ENCODE measurements at regions not wholly inside any gene's neighbourhood (a gene's known extent, or its start where the extent isn't known, plus 50 kb on each side); places are given as distances from the start of the nearest gene placed in this dataset.

DNA sequence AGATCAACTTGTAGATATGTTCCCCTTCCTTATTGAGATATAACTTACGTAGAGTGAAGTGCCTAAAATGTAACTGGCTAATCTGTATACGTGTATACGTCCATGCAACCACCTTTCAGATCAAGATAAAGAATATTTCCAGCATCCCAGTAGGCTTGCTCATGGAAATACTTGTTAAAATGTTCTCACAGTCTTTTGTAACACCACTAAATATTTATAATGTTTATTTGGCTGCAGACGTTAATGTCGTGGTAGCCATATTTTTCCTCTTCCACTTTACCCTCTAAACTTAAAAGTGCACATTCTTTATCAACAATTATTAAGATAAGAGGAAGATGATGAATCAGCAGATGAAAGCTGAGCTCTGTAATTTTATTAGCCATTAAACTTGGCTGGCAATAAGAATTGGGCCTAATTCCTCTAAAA is 447.4 kb downstream of the AEBP2 start:
- no peak overlapping the region for H3K4me3 ChIP-seq
- DNase-seq (ENCODE audit: low read depth in 1 of 2, low spot score in 2 of 2), result no peak

DNA sequence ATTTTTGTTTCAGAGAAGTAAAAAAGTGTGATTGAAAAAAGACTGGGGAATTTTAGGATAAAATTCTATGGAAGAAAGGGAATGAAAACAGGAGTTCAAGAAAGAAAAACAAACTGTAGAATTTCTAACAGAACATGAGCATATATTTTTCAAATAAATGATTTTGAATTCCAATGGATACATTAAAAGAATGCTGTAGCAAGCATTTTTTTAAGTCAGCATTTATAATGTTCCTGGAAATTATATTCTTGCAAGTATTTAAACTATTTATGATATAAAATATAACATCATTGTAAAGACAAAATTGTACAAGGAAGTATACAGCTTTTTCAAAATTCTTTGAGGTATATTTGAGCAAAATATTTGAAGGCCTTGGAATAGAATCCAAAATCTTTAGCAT is 450.7 kb downstream of the AEBP2 start:
- no peaks in the 10 kb centered on the region for H3K27me3 ChIP-seq (replicated peaks)
- peaks cover 3% of the 10 kb centered on the region for H3K4me1 ChIP-seq (replicated peaks)
- no peaks in the 10 kb centered on the region for H3K9me3 ChIP-seq (replicated peaks)
- H3K27ac ChIP-seq, result no peak overlapping the region
- H3K36me3 ChIP-seq, result no peaks in the 10 kb centered on the region
- no peak for DNase-seq (ENCODE audit: low read depth in 1 of 2, low spot score in 2 of 2)
- H3K4me3 ChIP-seq, result no peak overlapping the region

More for the DNA sequence above, 447.4 kb downstream of the AEBP2 start:
- no peaks in the 10 kb centered on the region for H3K27me3 ChIP-seq (replicated peaks)
- H3K27ac ChIP-seq, result no peak overlapping the region
- no peaks in the 10 kb centered on the region for H3K4me1 ChIP-seq (replicated peaks)
- no peaks in the 10 kb centered on the region for H3K9me3 ChIP-seq (replicated peaks)
- no peaks in the 10 kb centered on the region for H3K36me3 ChIP-seq

DNA sequence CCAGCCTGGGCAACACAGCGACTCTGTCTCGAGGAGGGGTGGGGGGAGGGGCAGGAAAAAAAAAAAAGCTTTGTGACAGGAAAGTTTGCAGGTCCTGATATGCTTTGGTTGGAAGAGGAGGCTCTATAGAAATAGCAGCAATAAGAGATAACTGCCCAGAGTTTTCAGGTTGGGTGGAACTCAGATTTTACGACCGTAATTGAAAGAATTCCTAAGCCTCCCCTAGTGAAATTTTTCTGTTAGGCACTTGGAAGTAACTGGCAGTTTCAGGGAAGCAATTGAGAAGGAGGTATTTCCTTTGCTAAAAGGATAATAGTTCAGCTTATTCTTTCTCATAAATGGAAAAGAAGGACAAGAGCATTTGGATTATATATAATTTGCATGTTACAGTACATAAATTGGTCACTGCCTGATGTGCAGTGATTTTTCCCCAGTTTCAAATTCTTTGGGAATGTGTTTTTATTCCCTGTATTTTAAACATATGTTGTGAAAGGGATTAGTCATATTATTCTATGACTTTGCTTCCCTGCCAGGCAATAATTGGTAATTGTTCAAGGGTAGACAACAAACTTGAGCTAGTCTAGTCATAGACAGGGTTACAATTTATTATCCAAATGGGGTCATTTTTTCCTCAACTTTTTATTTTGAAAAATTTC is 452.8 kb downstream of the AEBP2 start:
- peaks cover 4% of the 10 kb centered on the region for H3K4me1 ChIP-seq (replicated peaks)
- H3K27me3 ChIP-seq (replicated peaks), result no peaks in the 10 kb centered on the region
- DNase-seq (ENCODE audit: low read depth in 1 of 2, low spot score in 2 of 2), result no peak
- no peak overlapping the region for H3K4me3 ChIP-seq
- no peaks in the 10 kb centered on the region for H3K9me3 ChIP-seq (replicated peaks)
- no peak overlapping the region for H3K27ac ChIP-seq
- no peaks in the 10 kb centered on the region for H3K36me3 ChIP-seq

DNA sequence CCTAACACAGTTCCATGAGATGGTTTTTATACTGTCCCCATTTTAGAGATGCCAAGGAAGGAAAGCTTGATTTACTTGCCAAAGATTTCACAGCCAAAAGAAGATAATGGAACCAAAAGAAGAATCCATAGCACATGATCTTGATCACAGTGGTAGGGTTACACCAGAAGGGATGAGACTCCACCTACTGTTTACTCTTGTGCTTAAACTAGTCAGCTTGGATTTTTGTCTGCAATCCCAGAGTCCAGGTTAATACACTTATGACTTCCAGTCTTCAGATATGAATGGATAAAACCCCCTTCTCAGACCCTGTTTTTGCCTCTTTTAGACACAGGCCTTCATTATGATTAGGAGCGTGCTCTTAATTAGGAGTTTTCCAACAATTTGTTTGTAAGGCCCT is 454.2 kb downstream of the AEBP2 start:
- H3K4me3 ChIP-seq, result no peak overlapping the region
- H3K27me3 ChIP-seq (replicated peaks), result no peaks in the 10 kb centered on the region
- H3K36me3 ChIP-seq, result no peaks in the 10 kb centered on the region
- H3K9me3 ChIP-seq (replicated peaks), result no peaks in the 10 kb centered on the region
- H3K27ac ChIP-seq, result no peak overlapping the region
- peaks cover 4% of the 10 kb centered on the region for H3K4me1 ChIP-seq (replicated peaks)
- no peak for DNase-seq (ENCODE audit: low read depth in 1 of 2, low spot score in 2 of 2)

DNA sequence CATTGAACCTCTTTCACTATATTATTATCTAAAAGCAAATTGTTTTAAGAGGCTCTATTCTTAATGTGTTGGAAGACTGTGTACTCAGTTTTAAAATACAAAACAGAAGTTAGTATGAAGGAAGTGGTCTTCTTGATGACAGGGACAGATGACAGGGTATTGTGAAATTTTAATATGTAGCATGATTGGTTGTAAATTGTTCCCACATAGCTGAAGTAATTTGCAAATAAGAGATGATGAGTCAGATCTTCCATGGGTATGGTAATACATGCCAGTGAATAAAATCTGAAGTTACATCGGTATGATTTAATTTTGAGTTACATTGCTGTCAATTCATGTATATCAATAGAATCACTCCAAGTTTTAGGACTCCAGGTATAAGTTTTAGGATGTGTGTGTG is 454.8 kb downstream of the AEBP2 start:
- DNase-seq (ENCODE audit: low read depth in 1 of 2, low spot score in 2 of 2), result no peak
- H3K9me3 ChIP-seq (replicated peaks), result no peaks in the 10 kb centered on the region

DNA sequence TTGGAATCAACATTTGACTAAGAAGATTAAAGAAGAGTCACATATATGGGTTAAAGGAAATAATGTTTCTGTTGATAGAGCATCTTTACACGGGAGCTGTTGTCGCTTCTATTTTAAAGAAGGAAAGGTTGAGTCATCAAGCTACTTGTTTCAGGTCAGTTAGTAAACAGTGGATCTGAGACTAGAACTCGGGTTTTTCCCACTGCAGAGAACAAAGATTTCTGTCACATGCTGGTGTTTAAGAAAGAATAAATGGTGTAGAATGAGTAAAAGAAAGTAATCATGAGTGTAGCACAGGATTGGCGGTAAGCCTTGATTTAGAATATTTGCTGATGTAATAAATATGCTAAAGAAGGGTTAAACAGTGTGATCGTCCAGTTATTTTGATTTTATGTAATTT is 455.5 kb downstream of the AEBP2 start:
- DNase-seq (ENCODE audit: low read depth in 1 of 2, low spot score in 2 of 2), result peak in 1 of 2 experiments; percentile 16
- no peak overlapping the region for H3K27ac ChIP-seq
- H3K36me3 ChIP-seq, result no peaks in the 10 kb centered on the region

More for the DNA sequence above, 454.8 kb downstream of the AEBP2 start:
- Histone ChIP-seq H3K27ac (no peak overlapping the region), H3K4me1 (replicated peaks) (peaks cover 4% of the 10 kb centered on the region), H3K36me3 (no peaks in the 10 kb centered on the region), H3K27me3 (replicated peaks) (no peaks in the 10 kb centered on the region), H3K4me3 (no peak overlapping the region)

DNA sequence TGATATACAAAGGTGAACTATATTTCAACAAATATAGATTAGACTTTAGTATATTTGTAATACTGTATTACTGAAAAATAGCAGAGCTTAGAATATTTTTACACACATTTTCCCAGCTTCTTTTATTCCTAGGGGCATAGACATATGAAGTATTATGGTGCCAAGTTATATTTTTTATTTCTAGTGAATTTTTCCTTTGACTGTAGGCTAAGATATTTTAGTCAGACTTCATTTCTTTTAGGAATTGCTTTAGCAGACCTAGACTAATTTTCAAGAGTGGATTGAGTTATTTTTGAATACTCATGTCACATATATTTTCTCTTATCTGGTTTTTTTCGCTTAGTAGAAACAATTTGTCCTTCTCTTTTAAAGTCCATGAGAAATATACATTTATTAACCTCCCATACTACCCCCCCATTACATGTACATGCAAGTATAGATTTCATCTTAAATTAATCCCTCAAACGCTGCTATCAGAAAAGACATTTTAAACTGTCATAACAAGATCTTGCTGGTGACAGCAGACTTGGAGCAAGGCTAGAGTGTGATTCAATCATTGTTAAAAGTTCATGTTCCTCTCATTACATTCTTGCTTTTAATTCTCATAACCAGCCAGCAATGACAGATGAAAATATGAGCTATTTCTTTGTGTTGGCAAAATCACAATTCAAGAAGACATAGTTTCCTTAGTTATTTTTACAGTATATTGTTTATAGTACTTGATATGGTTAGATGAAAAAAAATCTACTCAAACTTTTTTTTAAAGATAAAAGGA is 456.1 kb downstream of the AEBP2 start:
- H3K27ac ChIP-seq, result no peak overlapping the region

More for the DNA sequence above, 455.5 kb downstream of the AEBP2 start:
- Histone ChIP-seq H3K27me3 (replicated peaks) (no peaks in the 10 kb centered on the region), H3K4me1 (replicated peaks) (peaks cover 4% of the 10 kb centered on the region), H3K4me3 (no peak overlapping the region), H3K9me3 (replicated peaks) (no peaks in the 10 kb centered on the region)

DNA sequence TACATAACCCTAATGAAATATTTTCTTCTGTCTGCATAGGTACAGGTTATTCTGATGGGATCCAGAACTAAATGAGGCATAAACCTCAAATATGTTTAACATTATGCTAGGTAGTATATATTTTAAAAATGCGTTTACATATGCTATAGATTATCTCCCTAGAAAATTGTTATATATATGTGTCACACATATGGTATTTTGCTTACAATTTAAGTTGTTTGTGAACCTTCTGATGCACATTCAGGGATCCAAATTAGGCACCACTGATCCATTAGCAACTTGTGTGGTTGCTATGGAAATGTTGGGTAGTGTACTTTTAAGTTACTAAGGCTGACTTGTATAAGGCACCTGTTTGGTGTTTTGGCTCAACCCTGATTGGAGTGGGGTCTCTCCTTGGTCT is 456.7 kb downstream of the AEBP2 start:
- Histone ChIP-seq H3K4me3 (no peak overlapping the region), H3K27ac (no peak overlapping the region), H3K4me1 (replicated peaks) (peaks cover 4% of the 10 kb centered on the region), H3K27me3 (replicated peaks) (no peaks in the 10 kb centered on the region), H3K36me3 (no peaks in the 10 kb centered on the region), H3K9me3 (replicated peaks) (no peaks in the 10 kb centered on the region)
- no peak for DNase-seq (ENCODE audit: low read depth in 1 of 2, low spot score in 2 of 2)

More for the DNA sequence above, 456.1 kb downstream of the AEBP2 start:
- Histone ChIP-seq H3K4me1 (replicated peaks) (peaks cover 4% of the 10 kb centered on the region), H3K27me3 (replicated peaks) (no peaks in the 10 kb centered on the region), H3K4me3 (no peak overlapping the region), H3K9me3 (replicated peaks) (no peaks in the 10 kb centered on the region), H3K36me3 (no peaks in the 10 kb centered on the region)
- DNase-seq (ENCODE audit: low read depth in 1 of 2, low spot score in 2 of 2), result no peak

DNA sequence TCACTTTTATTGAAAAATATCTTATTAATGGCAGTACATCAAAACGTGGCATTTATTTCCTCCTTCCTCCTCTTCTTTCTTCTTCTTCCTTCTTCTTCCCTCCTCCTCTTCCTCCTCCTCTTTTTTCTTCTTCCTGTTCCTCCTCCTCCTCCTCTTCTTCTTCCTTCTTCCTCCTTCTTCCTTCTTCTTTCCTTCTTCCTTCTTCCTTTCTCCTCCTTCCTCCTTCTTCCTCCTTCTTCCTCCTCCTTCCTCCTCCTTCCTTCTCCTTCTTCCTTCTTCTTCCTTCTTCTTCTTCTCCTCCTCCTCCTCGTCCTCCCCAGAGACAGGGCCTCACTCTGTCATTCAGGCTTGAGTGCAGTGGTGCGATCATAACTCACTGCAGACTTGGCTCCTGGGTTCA is 457.2 kb downstream of the AEBP2 start:
- Histone ChIP-seq H3K4me1 (replicated peaks) (peaks cover 4% of the 10 kb centered on the region), H3K4me3 (no peak overlapping the region), H3K27ac (no peak overlapping the region), H3K9me3 (replicated peaks) (no peaks in the 10 kb centered on the region), H3K27me3 (replicated peaks) (no peaks in the 10 kb centered on the region), H3K36me3 (no peaks in the 10 kb centered on the region)
- DNase-seq (ENCODE audit: low read depth in 1 of 2, low spot score in 2 of 2), result no peak

DNA sequence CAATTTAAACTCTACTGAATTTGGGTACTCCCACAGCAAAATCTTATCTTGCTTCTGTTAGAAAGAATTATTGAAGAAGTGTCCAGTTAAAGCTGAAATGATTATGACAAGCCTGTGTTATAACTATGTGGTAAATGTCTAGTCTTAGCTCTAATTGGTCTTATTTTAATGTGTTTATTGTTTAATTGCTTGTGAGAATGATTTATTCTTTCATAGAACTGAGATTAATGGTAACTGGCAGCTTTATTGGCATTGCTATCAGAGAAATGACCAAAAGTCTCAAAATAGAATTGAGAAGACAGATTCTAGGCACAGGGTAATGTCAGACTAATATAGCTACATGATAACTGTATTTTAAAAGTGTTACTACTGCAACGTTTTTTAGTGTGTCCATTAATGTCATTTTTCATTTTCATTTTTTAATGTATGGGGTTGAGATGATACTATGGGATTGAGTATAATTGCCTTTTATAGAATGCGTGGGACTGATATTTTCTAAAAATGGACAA is 458.7 kb downstream of the AEBP2 start:
- peaks cover 4% of the 10 kb centered on the region for H3K4me1 ChIP-seq (replicated peaks)
- no peaks in the 10 kb centered on the region for H3K9me3 ChIP-seq (replicated peaks)
- no peak overlapping the region for H3K4me3 ChIP-seq
- H3K27me3 ChIP-seq (replicated peaks), result no peaks in the 10 kb centered on the region
- H3K27ac ChIP-seq, result no peak overlapping the region
- no peak for DNase-seq (ENCODE audit: low read depth in 1 of 2, low spot score in 2 of 2)
- no peaks in the 10 kb centered on the region for H3K36me3 ChIP-seq

DNA sequence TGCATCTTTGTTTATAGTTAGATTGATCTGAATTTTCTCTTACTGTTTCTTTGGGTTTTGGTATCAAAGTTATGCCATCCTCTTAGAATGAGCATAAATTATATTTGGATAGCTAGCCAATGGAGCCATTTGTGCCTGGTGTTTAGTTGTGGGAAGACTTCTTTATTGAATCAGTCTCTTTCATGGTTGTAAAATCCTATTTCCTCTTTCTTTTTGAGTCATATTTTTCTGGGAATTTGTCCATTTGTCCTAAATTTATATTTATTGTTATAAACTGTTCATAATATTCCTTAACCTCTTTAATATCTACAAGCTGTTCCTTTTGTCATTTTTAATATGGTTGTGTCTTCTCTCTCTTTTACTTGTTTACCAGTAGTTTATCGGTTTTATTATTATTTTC is 462.5 kb downstream of the AEBP2 start:
- Histone ChIP-seq H3K4me1 (replicated peaks) (no peaks in the 10 kb centered on the region), H3K36me3 (no peaks in the 10 kb centered on the region), H3K4me3 (no peak overlapping the region), H3K9me3 (replicated peaks) (no peaks in the 10 kb centered on the region), H3K27ac (no peak overlapping the region), H3K27me3 (replicated peaks) (no peaks in the 10 kb centered on the region)
- no peak for DNase-seq (ENCODE audit: low read depth in 1 of 2, low spot score in 2 of 2)

DNA sequence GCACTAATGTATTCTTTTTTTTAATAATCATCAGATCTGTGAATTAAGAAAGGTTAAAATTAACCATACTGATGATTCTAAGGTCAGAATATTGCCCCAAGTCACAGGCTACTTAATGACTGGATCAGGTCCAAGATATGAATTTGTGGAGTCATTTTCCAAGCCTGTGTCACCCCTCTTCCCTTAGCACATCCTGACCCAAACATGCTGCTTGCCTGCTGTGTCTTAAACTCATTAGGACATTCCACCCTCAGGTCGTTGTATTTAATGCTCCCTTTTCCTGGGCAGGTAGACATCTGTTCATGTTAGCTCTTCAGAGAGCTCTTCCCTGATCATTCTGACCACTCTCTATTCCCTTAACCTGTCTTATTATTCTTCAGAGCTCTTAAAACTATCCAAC is 463.5 kb upstream of the PDE3A start:
- H3K27ac ChIP-seq, result no peak overlapping the region

DNA sequence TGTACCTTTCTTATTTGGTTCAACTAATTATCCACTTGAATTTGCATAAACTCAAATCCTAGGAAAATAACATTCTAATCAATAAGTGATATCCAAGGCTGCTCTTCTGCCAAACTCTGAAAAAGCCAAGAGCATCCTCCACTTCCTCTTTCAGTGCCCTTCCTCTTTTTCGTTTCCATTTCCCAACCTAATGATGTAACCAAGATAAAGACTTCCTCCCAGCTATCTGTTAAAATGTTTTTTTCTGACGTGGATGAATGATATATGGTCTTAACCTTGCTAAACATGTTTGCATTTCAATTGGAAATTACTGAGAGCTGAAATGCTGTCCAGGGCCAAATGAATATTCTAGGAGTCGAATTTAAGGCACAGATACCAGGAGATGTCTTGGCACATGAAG is 459.5 kb upstream of the PDE3A start:
- H3K27me3 ChIP-seq (replicated peaks), result no peaks in the 10 kb centered on the region

More for the DNA sequence above, 463.5 kb upstream of the PDE3A start:
- H3K9me3 ChIP-seq (replicated peaks), result no peaks in the 10 kb centered on the region
- H3K36me3 ChIP-seq, result no peaks in the 10 kb centered on the region
- H3K27me3 ChIP-seq (replicated peaks), result no peaks in the 10 kb centered on the region
- H3K4me3 ChIP-seq, result no peak overlapping the region
- DNase-seq (ENCODE audit: low read depth in 1 of 2, low spot score in 2 of 2), result no peak
- H3K4me1 ChIP-seq (replicated peaks), result no peaks in the 10 kb centered on the region

DNA sequence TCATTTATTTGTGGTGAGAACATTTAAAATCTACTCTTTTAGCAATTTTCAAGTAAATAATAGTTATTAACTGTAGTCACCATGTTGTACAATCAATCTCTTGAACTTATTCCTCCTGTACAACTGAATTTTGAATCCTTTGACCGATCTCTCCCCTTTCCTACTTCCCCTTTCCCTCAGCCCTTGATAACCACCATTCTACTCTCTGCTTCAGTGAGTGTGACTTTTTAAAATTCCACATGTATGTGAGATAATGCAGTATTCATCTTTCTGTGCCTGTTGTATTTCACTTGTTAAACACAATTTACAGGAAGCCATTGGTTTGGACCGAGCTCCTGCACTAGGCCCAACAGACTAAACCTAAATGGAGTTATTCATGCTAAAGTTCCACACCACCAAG is 458.9 kb upstream of the PDE3A start:
- H3K4me1 ChIP-seq (replicated peaks), result no peaks in the 10 kb centered on the region
- H3K27me3 ChIP-seq (replicated peaks), result no peaks in the 10 kb centered on the region
- H3K27ac ChIP-seq, result no peak overlapping the region
- H3K4me3 ChIP-seq, result no peak overlapping the region
- H3K36me3 ChIP-seq, result no peaks in the 10 kb centered on the region
- H3K9me3 ChIP-seq (replicated peaks), result no peaks in the 10 kb centered on the region
- no peak for DNase-seq (ENCODE audit: low read depth in 1 of 2, low spot score in 2 of 2)

More for the DNA sequence above, 459.5 kb upstream of the PDE3A start:
- no peaks in the 10 kb centered on the region for H3K9me3 ChIP-seq (replicated peaks)
- no peak overlapping the region for H3K4me3 ChIP-seq
- H3K4me1 ChIP-seq (replicated peaks), result no peaks in the 10 kb centered on the region
- H3K27ac ChIP-seq, result no peak overlapping the region
- H3K36me3 ChIP-seq, result no peaks in the 10 kb centered on the region
- DNase-seq (ENCODE audit: low read depth in 1 of 2, low spot score in 2 of 2), result no peak
